Dendritic cell treated with granulocyte-macrophage colony-stimulating factor and Interleukin-4, amounts not matched to agents 40 ng/mL and 50 ng/mL, for 4 days (primary cell): ENCODE measurements at regions not wholly inside any gene's neighbourhood (a gene's known extent, or its start where the extent isn't known, plus 50 kb on each side); places are given as distances from the start of the nearest gene placed in this dataset.
"Not testable (repeated sequence)": the region's sequence is repeated elsewhere in the genome, so short reads cannot be mapped to it uniquely, and the experiment has no call there.

Experiments
- H3K27ac Mint-ChIP-seq: one replicate; pipeline ENCODE4 v1.8.0; 2022; ENCODE audit warnings: mild to moderate bottlenecking, mixed read lengths
- H3K27me3 Mint-ChIP-seq: one replicate; pipeline ENCODE4 v1.8.0; 2022; ENCODE audit warnings: mild to moderate bottlenecking, mixed read lengths
- H3K36me3 Mint-ChIP-seq: one replicate; pipeline ENCODE4 v1.8.0; 2022; ENCODE audit warnings: low read depth, mixed read lengths
- H3K4me1 Mint-ChIP-seq: one replicate; pipeline ENCODE4 v1.8.0; 2022; ENCODE audit warnings: low read depth, mixed read lengths
- H3K4me3 Mint-ChIP-seq: one replicate; pipeline ENCODE4 v1.8.0; 2022; ENCODE audit warnings: mild to moderate bottlenecking, moderate library complexity, mixed read lengths
- H3K9me3 Mint-ChIP-seq: one replicate; pipeline ENCODE4 v1.8.0; 2022; ENCODE audit warnings: mixed read lengths
- intact Hi-C: fragments of 100-400 bp; cut with micrococcal nuclease; formaldehyde crosslinking; loops from one replicate; pipeline ENCODE4 v1.15.0; 2022

GRCh38 chr1:96597218-96597617, 124.4 kb upstream of the PTBP2 start:
- H3K36me3 Mint-ChIP-seq = no peaks in the 10 kb centered on the region
- no peaks in the 10 kb centered on the region for H3K4me1 Mint-ChIP-seq
- intact Hi-C loops = no loop called here
- no peak overlapping the region for H3K4me3 Mint-ChIP-seq
- H3K9me3 Mint-ChIP-seq = no peaks in the 10 kb centered on the region
- H3K27ac Mint-ChIP-seq = no peak overlapping the region
- peaks cover 2% of the 10 kb centered on the region for H3K27me3 Mint-ChIP-seq

- Mint-ChIP-seq H3K4me3 (no peak overlapping the region), H3K4me1 (no peaks in the 10 kb centered on the region), H3K9me3 (no peaks in the 10 kb centered on the region), H3K27me3 (peaks cover 2% of the 10 kb centered on the region), H3K27ac (no peak overlapping the region), H3K36me3 (no peaks in the 10 kb centered on the region)
- intact Hi-C loops = no loop called here
Measured at GRCh38 chr1:96598416-96599168, 123.0 kb upstream of the PTBP2 start.

GRCh38 chr1:96604620-96605019, 117.0 kb upstream of the PTBP2 start:
- not testable (repeated sequence) for H3K27me3 Mint-ChIP-seq

GRCh38 chr1:96617375-96617774, 104.2 kb upstream of the PTBP2 start:
- H3K27ac Mint-ChIP-seq, H3K4me1 Mint-ChIP-seq, H3K4me3 Mint-ChIP-seq, intact Hi-C loops, H3K27me3 Mint-ChIP-seq, H3K36me3 Mint-ChIP-seq: not testable (repeated sequence)
- H3K9me3 Mint-ChIP-seq = peaks cover 16% of the 10 kb centered on the region

More at GRCh38 chr1:96604620-96605019, 117.0 kb upstream of the PTBP2 start:
- H3K4me1 Mint-ChIP-seq, H3K9me3 Mint-ChIP-seq, H3K36me3 Mint-ChIP-seq, intact Hi-C loops, H3K4me3 Mint-ChIP-seq, H3K27ac Mint-ChIP-seq: not testable (repeated sequence)

GRCh38 chr1:96632045-96632664, 89.4 kb upstream of the PTBP2 start:
- intact Hi-C loops = no loop called here
- Mint-ChIP-seq H3K36me3 (no peaks in the 10 kb centered on the region), H3K27me3 (no peaks in the 10 kb centered on the region), H3K4me3 (no peak overlapping the region), H3K27ac (no peak overlapping the region), H3K9me3 (no peaks in the 10 kb centered on the region), H3K4me1 (no peaks in the 10 kb centered on the region)

- Mint-ChIP-seq H3K4me1 (no peaks in the 10 kb centered on the region), H3K9me3 (no peaks in the 10 kb centered on the region), H3K27ac (no peak overlapping the region), H3K27me3 (no peaks in the 10 kb centered on the region), H3K4me3 (no peak overlapping the region), H3K36me3 (no peaks in the 10 kb centered on the region)
- intact Hi-C loops = no loop called here
Measured at GRCh38 chr1:96633695-96634094, 87.9 kb upstream of the PTBP2 start.

GRCh38 chr1:96634883-96635282, 86.7 kb upstream of the PTBP2 start:
- intact Hi-C loops = no loop called here
- Mint-ChIP-seq H3K4me1 (no peaks in the 10 kb centered on the region), H3K36me3 (no peaks in the 10 kb centered on the region), H3K4me3 (no peak overlapping the region), H3K27ac (no peak overlapping the region), H3K27me3 (no peaks in the 10 kb centered on the region), H3K9me3 (no peaks in the 10 kb centered on the region)

- intact Hi-C loops = no loop called here
- Mint-ChIP-seq H3K9me3 (no peaks in the 10 kb centered on the region), H3K4me3 (no peak overlapping the region), H3K27ac (no peak overlapping the region), H3K36me3 (no peaks in the 10 kb centered on the region), H3K4me1 (no peaks in the 10 kb centered on the region), H3K27me3 (no peaks in the 10 kb centered on the region)
Measured at GRCh38 chr1:96641282-96641681, 80.3 kb upstream of the PTBP2 start.

- Mint-ChIP-seq H3K4me3 (no peak overlapping the region), H3K4me1 (no peaks in the 10 kb centered on the region), H3K27ac (no peak overlapping the region), H3K9me3 (no peaks in the 10 kb centered on the region), H3K36me3 (no peaks in the 10 kb centered on the region), H3K27me3 (no peaks in the 10 kb centered on the region)
- intact Hi-C loops = no loop called here
Measured at GRCh38 chr1:96643519-96643918, 78.1 kb upstream of the PTBP2 start.

GRCh38 chr1:96649301-96649700, 72.3 kb upstream of the PTBP2 start:
- intact Hi-C loops = no loop called here
- Mint-ChIP-seq H3K4me1 (no peaks in the 10 kb centered on the region), H3K9me3 (peaks cover 33% of the 10 kb centered on the region), H3K27me3 (no peaks in the 10 kb centered on the region), H3K4me3 (no peak overlapping the region), H3K36me3 (no peaks in the 10 kb centered on the region), H3K27ac (no peak overlapping the region)

GRCh38 chr1:96651517-96651916, 70.1 kb upstream of the PTBP2 start:
- Mint-ChIP-seq H3K4me3 (no peak overlapping the region), H3K4me1 (no peaks in the 10 kb centered on the region), H3K9me3 (peaks cover 40% of the 10 kb centered on the region), H3K36me3 (no peaks in the 10 kb centered on the region), H3K27ac (no peak overlapping the region), H3K27me3 (no peaks in the 10 kb centered on the region)
- intact Hi-C loops = no loop called here

- H3K27me3 Mint-ChIP-seq = no peaks in the 10 kb centered on the region
- intact Hi-C loops = no loop called here
- H3K27ac Mint-ChIP-seq = no peak overlapping the region
Measured at GRCh38 chr1:96660051-96660450, 61.5 kb upstream of the PTBP2 start.

GRCh38 chr1:96660503-96660902, 61.1 kb upstream of the PTBP2 start:
- Mint-ChIP-seq H3K9me3 (no peaks in the 10 kb centered on the region), H3K27ac (no peak overlapping the region), H3K27me3 (no peaks in the 10 kb centered on the region), H3K36me3 (no peaks in the 10 kb centered on the region), H3K4me3 (no peak overlapping the region), H3K4me1 (no peaks in the 10 kb centered on the region)
- intact Hi-C loops = no loop called here

More at GRCh38 chr1:96660051-96660450, 61.5 kb upstream of the PTBP2 start:
- Mint-ChIP-seq H3K4me3 (no peak overlapping the region), H3K36me3 (no peaks in the 10 kb centered on the region), H3K4me1 (no peaks in the 10 kb centered on the region), H3K9me3 (no peaks in the 10 kb centered on the region)
